IPS-NIHi11 (cell line): ENCODE measurements at regions not wholly inside any gene's neighbourhood (a gene's known extent, or its start where the extent isn't known, plus 50 kb on each side); places are given as distances from the start of the nearest gene placed in this dataset.

Experiments used
- DNase-seq: peaks from one replicate; pipeline ENCODE4 v3.0.0; 2012; ENCODE audit warnings: mixed read lengths, low spot score

DNA sequence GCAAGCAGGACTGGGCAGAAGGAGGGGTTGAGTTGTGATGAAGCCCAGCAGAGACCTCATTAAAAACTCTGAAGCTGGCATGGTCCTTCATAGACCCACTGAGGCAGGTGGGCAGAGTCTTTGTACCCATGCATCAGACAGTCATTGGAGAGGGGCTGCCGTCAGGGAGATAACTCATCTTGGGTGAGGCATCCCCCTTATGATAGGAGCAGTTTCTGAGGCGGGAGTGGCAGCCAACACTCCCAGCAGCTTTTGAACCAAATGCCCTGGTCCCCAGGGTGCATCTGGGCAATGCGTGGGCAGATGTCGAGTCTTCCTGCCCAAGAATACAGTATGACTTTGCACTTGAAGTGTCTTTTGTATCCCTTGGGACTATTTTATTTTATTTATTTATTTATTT is 68.1 kb downstream of the HTR5A start:
- no peak for DNase-seq

- DNase-seq, result no peak
Measured at GRCh38 chr7:155141562-155141961, 71.4 kb downstream of the HTR5A start.

DNA sequence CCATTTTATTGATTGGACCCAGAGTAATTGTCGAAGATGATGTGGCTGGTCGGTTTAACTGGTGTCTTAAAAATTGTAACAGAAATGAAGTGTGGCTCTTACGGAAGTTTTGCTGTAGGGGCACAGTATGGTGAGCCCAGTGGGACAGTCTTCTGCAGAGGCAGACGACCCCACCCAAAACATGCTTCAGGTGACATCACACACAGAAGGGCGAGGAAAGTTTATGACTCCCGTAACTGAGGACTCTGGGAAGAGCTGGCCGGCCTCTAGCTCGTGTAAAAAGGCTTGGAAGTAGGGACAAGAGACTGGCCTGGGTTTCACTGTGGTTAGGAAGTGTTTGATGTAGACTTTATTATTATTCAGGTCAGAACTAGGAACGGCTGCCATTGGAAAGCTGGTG is 73.3 kb downstream of the HTR5A start:
- no peak for DNase-seq

- DNase-seq, result no peak
Measured at GRCh38 chr7:155144371-155144770, 74.2 kb downstream of the HTR5A start.

DNA sequence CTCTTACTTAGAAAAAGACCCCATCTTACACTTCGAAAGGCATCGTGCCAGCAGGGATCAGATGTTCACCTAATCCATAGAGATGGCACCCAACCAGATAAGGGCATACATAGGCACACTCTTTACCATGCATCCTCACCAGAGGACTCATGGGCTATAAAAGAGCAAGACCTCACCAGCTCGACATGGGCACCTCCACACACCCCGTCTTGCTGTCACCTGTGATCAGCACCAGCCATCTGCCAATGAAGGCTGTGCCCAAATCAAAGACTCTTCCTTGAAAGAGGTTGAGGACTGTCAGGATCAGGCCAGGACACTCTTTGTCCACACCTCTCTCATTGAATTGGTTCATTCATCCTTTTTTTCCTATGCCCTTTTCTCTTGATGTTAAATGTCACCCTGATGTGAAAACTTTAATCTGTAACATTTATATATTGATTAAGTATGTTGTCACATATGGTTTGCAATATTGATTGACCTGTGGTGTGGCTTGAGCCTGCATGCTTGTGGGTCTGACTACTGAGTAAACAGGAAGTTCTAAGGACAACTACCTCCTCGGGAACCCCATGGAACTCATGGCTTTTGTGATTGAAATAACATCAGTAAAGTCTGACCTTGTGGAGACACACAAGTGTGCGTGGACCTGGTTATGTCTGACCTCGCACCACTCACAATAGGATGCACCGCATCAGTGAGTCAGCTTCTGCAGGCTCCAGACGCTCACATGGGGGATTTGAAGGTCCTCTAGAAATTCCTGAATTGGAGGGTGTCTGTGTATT is 75.5 kb downstream of the HTR5A start:
- no peak for DNase-seq

DNA sequence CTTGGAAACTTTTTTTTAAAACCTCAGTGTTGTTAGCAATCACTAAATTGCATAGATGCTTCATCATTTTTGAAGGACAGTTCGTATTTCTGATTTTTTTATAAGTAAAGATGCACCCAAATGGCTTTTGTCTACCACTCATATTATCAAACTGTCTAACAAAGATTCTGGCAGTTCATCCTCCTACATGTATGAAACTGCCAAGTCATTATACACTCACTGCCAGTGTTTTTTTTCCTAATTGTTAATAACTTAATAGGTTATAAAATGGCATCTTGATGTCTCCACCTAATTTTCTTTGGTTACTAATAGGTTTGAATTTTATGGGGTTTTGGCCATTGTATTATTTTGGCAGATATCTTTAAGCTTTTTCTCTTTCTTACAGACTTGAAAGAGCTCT is 77.0 kb downstream of the HTR5A start:
- DNase-seq, result no peak

GRCh38 chr7:155147624-155148023 is 77.5 kb downstream of the HTR5A start:
- DNase-seq, result no peak

- no peak for DNase-seq
Measured at GRCh38 chr7:155153676-155154075, 83.6 kb downstream of the HTR5A start.

GRCh38 chr7:155154586-155154985 is 84.5 kb downstream of the HTR5A start:
- DNase-seq, result no peak

GRCh38 chr7:155161690-155162089 is 91.6 kb downstream of the HTR5A start:
- no peak for DNase-seq

GRCh38 chr7:155162422-155162821 is 92.3 kb downstream of the HTR5A start:
- DNase-seq, result no peak

DNA sequence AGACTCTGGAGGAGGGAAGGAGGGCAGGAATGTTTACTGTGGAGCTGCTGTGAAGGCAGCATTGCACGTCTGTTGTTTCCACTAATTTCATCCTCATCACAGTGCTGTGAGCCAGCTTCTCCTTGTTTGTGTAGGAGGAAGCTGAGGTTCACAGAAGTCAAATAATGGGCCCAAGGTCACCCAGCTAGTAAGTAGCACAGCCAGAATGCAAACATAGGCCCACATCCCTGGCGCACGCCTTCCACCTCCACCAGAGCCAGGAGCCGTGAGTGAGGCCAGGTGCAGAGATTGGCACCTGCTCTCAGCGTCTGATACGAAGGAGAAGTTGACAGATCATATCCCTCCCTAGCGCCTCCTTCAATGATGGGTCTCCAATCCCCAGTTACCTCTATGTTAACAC is 93.6 kb downstream of the HTR5A start:
- DNase-seq, result no peak

GRCh38 chr7:155164316-155164715 is 94.2 kb downstream of the HTR5A start:
- DNase-seq, result no peak

DNA sequence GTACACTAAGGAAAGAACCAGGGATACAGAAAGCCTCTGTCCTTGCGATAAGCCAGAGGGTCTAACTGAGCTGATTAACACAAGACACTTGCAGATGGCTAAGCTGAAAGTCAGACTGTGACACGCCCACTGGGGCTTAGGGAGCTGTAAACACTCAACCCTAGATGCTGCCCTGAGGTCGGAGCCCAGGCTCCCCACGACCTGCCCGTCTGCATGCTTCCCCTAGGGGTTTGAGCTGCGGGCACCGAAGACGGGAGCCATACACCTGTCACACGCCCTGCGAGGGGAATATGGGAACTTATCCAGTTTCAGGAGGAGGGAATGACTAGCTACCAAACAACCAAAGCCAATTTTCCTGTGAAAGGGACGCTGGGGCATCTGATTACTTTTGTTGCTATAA is 96.0 kb downstream of the HTR5A start:
- no peak for DNase-seq

- no peak for DNase-seq
Measured at GRCh38 chr7:155166673-155167370, 96.7 kb downstream of the HTR5A start.

DNA sequence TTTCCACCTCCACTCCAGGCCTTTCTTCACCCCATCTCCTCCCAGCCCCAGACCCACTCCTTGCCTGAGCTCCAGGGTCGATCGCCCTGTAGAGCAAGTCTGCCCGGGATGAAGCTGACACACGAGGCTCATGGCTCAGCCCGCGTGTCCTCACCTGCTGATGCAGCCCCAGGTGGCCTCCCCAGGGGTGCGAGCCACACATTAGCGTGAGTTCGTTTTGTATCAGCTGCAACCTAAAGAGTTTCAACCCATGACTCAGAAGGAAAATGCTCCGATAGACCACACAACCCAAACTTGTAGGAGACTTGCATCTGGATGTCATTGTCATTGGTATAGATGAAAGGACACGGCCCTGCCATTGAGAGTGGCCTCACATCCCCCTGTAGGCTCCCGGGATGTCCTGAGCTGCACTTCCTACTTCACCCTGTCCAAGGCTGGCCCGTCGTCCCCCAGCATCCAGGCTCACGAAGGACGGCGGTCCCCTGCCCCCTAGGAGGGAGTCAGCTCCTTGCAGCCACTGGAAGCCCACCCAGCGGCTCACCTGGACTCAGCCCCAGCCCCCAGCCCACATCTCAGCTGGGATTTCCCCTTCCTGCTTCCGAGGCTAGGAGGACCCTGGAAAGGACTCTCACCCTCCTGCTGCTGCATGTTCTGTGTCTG is 97.7 kb downstream of the HTR5A start:
- no peak for DNase-seq

- no peak for DNase-seq
Measured at GRCh38 chr7:155168597-155169480, 98.7 kb downstream of the HTR5A start.

DNA sequence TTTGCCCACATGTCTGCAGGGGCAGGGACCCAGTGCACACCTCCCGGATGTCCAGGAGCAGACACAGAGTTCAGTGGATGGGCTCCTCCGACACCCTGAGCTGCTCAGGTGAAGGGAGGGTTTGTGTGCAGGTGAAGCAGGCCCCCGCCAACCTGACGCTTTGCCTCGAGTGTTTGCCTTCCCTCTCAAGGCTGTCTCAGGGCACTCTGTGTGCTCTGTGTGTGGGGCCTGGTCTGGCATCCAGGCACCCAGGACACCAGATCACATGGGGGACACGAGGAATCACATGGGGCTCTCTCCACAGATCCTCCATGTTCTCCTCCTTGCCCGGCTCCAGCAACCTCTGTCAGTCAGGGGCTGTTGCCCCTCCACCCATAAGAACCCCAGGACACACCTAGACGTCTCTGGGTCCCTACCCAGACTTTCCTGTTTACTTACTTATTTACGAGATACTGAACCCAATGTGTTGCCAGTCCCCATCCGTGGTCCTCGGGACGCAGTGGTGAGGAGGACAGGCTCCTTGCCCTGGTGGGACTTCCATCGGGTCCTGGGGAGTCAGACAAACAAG is 99.5 kb downstream of the HTR5A start:
- no peak for DNase-seq

DNA sequence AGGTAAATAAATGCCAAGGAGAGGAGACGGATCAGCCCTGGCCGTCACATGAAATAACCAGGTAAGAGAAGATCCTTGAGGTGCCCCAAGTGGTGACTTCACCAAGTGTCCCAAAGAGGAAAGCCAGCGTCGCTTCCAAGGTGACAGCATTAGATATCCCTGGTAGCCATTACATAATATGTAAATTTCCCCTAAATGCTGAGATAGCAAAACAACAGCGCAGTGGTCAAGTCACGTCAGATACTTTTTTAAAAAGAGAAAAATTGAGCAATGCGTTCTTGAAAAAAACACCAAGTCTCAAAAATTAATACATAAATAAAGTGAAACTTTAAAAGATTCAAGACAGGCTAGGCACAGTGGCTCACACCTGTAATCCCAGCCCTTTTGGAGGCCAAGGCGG is 100.2 kb downstream of the HTR5A start:
- DNase-seq, result no peak

GRCh38 chr7:155172141-155172540 is 102.0 kb downstream of the HTR5A start:
- no peak for DNase-seq

DNA sequence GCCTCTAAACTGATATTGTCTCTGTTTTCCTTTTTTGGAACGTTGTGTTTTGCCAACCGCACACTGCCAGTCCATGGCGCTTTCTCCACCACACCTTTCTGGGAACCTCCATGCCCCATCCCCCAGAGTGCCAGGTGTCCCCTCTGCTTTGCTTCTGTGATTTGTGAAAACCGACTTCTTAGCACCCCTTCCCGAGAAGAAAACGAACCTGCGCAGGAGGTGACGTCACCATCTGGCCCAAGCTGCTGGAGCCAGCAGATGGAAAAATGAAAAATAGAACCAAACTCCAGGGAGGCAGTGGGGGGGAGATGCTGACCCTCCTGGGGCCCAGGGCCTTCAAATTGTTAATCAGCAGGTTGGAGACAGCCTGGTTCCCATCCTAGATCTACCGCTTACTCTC is 103.8 kb downstream of the HTR5A start:
- no peak for DNase-seq

GRCh38 chr7:155178096-155178495 is 108.0 kb downstream of the HTR5A start:
- no peak for DNase-seq
